ENCODE measurements at regions not wholly inside any gene's neighbourhood (a gene's known extent, or its start where the extent isn't known, plus 50 kb on each side); places are given as distances from the start of the nearest gene placed in this dataset.
"Not testable (repeated sequence)": the region's sequence is repeated elsewhere in the genome, so short reads cannot be mapped to it uniquely, and the experiment has no call there.

DNA sequence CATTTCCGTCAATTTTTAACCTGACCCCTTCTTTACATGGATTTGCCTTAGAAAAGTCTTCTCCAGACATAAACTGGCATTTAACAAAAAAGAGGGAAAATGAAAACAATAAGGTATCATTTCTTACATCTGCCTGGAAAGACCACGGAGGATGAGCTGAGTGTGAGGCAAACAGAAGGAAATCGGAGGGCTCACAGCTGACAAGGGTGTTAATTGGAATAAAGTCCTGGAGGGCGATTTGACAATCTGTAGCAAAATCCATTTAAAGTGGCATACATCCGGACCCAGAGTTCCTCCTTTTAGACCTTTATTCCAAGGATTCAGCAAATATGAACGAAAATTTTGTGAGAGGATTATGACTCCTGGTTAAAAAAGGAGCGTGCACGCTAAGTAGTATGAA is 179.7 kb upstream of the COPS8 start:
- no peak for DNase-seq

DNA sequence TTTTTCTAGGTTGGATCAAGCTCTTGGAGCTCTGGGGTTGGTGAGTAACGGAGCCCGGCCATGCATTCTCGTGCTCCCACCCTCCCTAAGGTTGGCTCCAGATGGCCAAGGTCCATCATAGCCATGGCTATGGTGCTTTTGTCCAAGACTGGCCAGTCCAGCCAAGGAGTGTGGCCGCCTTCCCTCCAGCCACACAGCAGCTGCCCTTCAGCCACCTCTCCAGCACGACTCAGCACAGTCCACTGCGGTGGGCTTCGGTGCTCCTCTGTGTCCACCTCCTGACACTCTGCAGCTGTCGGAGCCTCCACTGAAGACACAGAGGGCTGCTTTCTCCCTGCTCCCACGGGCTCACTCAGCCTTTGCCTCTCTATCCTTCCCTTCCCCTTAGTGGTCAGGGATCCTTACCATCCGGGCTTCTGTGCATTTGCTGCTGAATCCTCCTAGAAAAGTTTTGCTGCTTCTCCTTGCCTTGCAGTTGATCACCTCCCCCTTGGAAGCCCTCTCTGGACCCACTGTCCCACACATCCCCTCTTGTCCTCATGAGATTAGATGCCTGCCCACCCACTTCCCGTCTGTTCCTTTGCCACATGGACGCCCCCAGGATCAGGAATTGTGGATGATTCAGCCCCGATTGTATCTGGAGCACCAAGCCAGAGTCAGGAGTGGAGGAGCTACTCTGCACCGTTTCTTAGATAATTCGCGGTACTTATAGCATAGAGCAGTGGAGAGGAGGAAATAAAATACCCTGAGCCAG is 177.1 kb upstream of the COPS8 start:
- no peak for DNase-seq

DNA sequence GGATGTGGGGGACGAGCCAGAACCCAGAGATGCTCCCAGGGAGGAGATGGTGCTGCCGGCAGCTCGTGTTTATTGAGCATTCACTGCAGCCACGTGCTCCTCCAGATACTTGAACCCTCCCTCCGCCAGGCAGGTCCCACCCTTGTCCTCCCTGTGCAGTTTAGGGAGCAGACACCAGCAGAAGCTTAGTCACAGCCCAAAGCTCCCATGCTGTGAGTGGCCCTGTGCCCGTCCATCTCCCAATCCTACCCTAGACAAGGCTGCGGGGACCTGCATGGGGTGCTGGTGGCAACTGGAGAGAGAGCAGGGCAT is 176.5 kb upstream of the COPS8 start:
- DNase-seq = peak; percentile 38

DNA sequence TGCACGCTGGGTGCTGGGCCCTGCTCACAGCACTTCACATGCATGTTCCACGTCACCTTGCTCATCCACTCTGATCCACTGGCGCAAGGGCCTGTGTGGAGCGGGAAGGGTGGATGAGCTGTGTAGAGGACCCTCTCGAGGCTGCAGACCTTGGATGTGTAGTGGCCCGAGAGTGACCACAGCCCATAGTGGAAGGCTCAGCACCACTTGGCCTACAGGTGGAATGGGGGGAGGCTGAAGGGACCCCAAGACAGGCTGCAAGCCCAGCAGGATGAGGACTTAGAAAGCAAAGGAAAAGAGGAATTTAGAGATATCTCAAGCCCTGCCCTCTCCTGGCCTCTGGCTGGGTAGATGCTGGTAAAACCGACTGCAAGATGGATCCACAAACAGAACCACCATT is 175.9 kb upstream of the COPS8 start:
- DNase-seq = no peak

DNA sequence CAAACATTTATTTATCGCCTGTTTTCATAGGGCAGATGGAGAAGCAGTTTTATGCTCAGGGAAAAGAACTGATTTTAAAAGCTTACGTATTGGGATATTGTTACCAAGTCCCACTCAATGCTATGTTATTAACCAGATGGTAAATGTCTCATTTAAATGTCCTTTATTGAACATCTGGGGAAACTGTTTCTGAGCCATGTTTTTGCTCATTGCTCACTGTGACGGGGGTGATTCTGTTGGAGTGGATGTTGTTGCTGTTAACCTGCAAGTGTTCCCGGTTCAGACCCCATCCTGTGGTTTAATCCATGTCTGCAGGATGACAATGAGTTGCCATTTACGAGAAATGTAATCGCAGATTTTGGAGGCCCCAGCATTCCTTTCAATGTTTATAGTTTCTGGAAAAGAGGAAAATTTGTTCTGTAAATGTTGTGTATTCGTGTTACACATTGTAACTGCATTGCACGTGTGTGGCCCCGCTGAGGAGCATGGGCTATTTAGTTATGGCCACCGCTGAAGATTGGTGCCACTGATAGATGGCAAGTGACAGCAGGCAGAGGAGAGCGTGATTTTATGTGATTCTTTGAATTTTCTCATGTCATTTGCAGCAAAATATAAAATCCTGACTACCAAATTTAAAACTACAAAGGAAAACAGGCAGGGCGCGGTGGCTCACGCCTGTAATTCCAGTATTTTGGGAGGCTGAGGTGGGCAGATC is 174.8 kb upstream of the COPS8 start:
- DNase-seq = no peak

DNA sequence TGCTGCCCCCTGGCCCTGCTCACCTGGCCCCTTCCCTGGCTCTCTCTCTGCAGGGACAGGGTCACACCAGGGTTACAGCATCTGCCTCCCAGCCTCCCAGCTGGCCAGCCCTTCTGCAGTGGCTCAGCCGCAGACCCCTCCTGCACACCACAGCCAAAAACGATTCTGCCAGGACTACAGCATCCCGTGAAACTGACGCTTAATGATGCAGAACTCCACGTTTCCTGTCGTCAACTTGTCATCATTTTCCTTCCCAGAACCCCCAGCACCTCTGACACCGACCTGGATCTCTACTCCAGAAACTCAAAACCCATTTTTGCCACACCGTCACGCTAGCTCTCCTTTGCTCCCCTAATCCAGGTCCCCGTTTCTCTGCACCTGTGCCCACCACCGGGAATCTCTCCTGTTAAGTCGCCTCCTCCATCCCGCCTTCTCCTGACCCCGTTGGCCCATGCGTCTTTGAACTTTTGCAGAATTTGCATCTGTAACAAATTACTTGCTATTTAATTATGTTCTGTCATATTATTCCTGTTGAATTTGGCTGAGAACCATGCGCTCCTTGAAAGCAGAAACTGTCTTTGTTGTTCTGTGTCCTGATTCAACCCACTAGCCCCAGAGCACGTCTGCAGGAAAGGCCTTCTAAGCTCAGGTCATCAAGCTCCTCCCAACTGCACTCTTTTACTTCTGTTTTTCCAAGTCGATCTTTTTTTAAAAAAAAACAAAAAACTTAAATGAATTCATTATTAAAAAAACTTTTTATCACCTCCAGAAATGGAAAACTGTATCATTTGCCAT is 173.2 kb upstream of the COPS8 start:
- DNase-seq = no peak

DNA sequence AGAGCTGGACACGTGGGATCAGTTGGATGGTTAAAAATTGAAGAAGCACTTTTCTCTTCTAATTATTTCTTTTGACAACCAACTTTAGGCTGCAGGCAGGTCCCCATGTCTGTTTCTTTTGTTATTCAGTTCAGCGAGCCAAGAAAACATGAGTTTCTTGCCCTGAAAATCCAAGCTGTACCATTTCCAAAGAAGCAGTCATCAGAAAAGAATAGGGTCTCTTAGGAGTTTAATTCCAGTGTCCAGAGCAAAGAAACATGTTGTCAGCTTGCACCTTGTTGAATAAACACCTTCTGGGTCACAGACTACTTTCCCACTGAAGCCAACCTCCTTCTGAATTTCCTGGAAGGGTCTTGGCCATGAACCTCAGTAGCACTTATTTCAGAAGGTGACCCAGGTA is 170.5 kb upstream of the COPS8 start:
- DNase-seq = no peak

DNA sequence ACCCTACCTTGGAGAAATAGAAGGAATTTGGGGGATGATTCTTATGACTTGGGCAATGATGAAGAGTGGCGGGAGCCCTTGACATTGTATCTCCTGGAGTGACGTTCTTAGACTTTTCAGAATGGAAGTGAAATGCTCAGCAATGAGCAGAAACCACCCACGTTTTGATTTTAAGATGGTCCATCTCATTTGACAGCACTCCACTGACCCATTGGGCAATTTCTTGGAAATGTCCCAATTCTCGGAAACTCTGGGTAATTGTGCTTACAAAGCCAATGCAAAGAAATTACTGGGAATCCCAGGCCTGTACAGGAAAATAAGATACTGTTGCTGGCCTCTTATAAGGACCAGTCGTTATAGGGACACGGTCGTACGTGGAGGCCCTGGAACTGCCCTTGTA is 170.0 kb upstream of the COPS8 start:
- DNase-seq = no peak

DNA sequence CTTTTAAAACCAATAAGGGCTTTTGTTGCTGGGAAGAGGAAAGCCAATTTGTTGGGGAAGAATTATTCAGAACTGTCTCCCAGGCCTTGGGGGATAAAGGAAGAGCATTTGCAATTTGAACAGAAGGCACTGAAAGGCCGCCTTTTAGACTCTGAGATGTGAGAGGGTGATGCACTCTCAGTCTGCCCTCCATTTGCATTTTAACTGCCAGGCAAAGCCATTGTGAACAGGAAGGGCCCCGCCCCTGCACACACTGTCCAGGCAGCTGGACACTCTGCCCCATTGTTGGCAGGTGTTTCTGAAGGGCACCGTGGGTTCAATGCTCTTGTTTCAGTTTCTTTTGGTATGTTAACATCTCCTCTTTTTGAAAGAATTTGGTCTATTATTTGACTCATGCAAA is 169.5 kb upstream of the COPS8 start:
- DNase-seq = no peak

DNA sequence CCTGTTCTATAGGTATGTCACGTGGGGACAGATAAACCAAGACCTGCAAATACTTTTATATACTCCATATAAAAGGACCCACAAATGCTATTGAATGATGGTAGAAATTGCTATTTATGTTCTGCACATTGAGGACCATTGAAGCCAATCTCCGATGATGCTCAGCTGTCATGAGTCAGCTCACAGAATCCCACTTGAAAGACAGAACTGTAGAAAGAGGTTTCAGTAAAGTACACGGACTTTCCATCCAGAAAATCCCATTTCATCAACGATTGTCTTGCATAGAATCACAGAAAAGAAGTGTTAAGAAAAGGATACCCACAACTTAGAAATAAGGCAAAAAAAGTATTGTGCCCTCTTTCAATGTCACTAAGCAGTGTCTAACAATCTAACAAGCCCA is 169.0 kb upstream of the COPS8 start:
- no peak for DNase-seq

DNA sequence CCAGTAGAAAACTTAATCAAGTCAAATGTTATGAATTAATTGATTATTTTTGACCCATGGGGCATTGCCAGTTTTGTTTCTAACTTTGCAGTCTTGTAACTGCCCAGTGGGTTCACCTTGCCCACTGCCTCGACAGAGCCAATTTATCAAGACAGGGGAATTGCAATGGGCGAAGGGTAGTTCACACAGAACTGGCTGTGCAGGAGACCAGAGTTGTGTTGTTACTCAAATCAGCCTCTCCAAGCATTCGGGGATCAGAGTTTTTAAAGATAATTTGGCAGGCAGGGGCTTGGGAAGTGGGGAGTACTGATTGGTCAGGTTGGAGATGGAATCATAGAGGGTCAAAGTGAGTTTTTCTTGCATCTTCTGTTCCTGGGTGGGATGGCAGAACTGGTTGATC is 168.5 kb upstream of the COPS8 start:
- DNase-seq = no peak

DNA sequence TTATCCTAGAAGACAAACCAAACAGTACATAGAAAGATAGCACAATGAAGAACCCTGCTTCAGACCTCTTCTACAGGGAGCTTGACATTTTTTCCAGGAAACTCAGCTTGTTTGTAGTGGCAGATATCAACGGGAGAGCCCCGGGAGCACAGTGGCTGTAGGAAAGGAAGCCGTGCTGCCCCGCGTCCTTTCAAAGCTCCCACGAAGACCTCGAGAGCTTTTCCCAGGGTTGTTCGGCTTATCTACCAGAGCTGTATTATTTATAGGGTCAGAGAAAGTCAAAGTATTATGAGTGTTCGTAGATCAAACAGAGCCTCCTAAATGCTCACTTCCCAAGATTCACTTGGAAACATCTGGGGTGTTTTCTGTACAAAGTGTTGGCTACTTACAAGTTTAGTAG is 167.1 kb upstream of the COPS8 start:
- DNase-seq = no peak

DNA sequence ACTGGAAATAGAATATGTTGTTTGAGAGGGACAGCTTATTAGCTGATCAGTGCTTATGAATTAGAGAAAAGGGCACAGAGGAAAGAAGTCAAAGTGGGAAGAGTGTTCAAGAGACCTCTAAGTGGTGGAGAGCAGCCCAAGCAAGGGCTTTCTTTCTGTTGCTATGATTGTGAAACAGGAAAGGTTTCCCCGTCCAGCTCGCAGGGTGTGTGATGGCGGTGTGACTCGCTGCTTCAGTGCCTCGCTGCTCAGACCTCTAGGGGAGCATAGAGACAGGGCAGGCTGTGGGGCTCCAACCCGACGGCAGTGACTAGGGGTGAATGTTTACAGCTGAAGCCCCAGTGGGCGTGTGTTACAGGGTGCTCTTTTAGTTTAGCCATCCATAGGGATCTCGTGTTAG is 166.5 kb upstream of the COPS8 start:
- DNase-seq = no peak

DNA sequence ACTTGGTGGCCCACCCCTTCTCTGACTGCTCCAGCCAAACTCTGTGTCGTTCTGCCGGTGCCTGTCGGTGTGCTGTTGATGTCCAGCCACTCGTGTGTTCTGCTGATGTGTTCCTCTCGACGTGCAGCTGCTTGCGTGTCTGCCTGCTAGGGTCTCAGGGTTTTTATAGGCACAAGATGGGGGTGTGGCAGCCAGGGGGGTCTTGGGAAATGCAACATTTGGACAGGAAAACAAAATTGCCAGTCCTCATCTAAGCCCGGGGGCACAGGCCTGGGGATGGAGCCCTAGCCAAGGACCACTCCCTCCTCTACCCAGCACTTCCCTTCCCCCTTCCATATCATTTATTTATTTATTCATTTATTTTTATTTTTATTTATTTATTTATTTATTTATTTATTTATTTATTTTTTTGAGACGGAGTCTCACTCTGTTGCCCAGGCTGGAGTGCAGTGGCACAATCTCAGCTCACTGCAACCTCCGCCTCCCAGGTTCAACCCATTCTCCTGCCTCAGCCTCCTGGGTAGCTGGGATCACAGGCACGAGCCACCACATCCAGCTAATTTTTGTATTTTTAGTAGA is 165.8 kb upstream of the COPS8 start:
- DNase-seq = not testable (repeated sequence)

DNA sequence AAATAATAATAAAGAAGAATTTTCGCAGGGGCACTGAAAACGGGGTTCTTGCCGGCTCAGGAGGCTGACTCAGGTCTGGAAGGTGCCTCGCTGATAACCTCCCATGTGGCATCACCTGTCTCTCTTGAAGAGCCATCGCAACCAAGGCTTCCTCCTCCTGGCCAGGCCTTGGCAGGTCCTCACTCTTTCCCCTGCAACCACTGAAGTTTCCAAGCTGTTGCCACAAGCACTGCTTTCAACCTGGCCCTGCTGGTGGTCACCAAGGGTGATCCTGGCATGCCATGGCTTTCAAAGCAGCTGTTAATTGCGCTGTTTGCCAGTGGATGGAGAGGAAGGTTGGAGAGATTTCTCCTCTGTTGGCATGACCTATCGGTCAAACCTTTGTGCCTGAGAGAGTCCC is 163.6 kb upstream of the COPS8 start:
- DNase-seq = no peak

DNA sequence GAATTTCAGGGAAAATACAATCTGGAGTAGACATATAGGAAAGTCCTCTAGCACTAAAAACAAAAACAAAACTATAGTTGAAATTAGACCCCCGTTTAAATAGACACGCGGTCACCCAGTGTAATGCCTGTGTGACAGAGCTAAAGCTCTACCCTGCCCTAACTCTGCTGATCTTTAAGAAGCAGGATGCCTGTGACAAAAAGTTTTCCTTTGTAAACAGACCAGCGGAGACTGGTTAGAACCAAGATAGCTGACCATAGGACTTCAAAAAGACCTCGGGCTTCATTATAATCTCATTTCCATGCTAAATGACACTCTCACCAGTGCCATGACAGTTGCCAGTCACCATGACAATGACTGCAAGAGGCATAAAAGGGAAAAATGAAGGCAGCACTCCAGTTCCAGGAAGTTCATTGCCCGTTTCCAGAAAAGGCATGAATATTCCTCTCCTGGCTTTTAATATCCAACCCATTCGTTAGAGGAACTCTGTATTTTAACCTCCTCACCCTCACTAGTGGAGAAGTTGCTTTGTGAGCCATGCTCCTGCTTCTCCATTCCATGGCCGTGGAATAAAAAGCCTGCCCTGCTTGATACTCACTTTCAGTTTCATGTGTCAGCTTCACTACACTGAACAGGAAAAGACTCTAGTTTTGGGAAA is 157.2 kb upstream of the COPS8 start:
- DNase-seq = no peak

DNA sequence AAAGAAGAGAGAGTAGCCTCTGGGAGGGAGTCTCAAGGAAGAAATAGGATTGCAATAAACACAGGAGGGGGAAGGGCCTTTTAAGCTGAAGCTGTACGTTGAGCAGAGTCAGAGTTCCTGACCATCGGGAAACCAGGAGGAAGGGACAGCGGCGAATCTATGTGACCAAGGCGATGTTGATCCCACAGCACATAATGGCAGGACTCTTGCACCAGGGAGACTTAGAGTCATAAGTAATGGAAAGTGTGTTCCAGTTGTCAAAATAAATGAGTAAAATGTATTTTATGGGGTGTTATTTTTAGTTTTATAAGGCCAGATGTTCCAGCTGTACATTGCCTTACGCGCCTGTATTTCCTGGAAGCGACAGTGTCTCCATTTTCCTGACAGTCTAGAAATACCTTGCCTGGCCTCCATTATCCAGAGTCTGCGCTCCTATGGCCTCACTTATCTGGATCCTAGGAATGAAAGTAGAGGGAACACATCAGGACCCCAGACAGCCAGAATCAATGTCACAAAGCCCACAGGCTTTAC is 152.8 kb upstream of the COPS8 start:
- no peak for DNase-seq

DNA sequence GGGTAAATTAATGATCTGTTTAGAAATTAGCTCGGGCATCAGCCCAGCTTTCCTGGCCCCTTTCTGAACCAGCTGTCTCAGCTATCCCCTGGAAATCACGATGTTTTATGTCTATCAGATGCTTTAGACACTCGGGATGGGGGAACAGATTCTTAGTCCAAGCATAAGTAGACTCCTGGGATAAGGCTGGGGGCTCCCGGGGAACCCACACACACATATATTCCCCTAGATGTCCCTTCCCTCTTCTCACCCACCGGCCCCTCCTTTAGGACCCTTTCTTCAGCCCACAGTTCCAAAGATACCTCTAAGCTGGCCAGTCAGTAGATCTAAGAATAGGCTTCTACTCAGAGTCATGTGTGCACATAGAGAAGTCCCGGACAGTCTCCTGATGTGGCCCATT is 151.5 kb upstream of the COPS8 start:
- DNase-seq = no peak

DNA sequence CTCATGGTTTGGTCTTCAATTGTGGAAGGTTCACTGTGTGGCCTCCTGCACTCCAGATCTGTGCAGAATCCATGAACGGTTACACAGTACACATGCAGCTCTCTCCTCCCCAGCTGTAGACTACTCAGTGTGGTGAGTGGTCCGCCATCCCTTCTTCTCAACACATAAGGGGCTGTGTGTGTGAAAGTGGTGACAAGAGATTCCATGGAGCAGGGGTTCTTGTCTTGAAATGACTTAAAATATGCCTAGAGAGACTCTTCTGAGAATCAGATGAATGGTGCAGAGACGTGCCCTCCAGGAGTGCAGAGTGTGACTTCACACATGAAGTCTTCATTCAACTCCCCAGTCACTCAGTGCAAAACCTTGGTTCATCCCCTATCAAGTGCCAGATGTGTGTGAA is 151.0 kb upstream of the COPS8 start:
- DNase-seq = no peak

DNA sequence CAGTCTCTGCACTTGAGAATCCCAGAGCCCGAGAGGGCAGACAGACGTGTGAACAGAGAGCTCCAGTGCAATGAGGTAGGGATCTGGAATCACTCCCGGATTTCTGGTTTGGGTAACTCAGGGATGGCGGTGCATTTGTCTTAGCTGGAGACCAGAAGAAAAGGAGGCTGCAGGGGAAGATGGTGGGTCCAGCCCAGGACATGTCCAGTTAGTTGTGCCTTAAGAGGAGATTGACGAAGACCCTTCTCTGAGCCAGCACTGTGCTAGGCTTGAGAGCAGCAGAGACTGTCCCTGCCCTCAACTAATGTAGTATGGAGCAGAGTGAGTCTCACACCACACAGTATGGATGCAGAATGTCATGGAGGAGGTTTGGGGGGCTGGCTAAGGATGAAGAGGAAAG is 150.6 kb upstream of the COPS8 start:
- no peak for DNase-seq

DNA sequence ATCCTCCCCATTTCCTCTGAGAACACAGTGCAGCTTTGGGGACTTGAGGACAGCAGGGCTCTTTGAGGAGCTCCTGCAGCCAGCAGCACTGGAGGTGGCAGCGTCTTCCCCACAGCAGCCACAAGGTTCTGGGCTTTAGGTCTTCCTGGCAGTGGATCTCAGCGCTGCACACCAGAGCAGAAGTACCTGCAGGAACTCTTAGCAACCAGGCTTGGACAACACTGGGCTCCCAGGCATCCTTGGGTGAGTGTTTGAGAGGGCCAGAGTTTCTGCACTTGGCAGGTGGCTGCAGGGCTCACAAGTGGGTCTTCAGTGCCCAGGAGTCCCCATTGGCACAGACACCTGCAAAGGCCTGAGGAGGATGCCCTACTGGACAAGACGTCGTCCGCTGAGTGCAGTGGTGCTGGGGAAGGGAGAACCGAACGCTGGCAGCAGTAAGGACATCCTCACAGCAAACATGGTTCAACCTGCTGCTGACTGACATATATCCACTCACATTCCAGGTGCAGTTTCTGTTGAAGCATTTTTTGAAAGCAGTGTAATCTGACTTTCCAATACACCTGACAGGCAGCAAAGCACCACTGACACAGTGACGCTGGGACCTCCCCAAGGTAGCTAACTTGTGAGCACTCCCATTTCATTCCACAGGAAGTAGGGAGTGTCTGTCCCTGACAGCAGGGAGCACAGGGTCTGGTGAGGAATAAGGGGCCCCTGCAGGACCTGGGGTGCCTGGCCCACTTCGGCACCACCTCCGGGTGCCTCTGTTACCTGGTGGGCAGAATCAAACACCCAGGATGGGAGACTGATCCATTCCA is 149.9 kb upstream of the COPS8 start:
- no peak for DNase-seq
